ENCODE measurements at regions not wholly inside any gene's neighbourhood (a gene's known extent, or its start where the extent isn't known, plus 50 kb on each side); places are given as distances from the start of the nearest gene placed in this dataset.

GRCh38 chr3:87069971-87070370 is 79.0 kb upstream of the VGLL3 start:
- no peak overlapping the region for H3K4me3 ChIP-seq (ENCODE audit: low read length)
- no peak for TF ChIP-seq CTCF (conservative IDR thresholded peaks at IDR 0.05; ENCODE audit: low read depth, low read length)

GRCh38 chr3:87069021-87069420 is 78.1 kb upstream of the VGLL3 start:
- H3K4me3 ChIP-seq (ENCODE audit: low read length) = no peak overlapping the region
- no peak for DNase-seq (ENCODE audit: low read depth)
- TF ChIP-seq CTCF (conservative IDR thresholded peaks at IDR 0.05; ENCODE audit: low read depth, low read length) = no peak

More at GRCh38 chr3:87069971-87070370, 79.0 kb upstream of the VGLL3 start:
- peak; percentile 36 for DNase-seq (ENCODE audit: low read depth)

- DNase-seq (ENCODE audit: low read depth) = no peak
- TF ChIP-seq CTCF (conservative IDR thresholded peaks at IDR 0.05; ENCODE audit: low read depth, low read length) = no peak
Observed at GRCh38 chr3:87062685-87063084, 71.7 kb upstream of the VGLL3 start.

GRCh38 chr3:87057474-87057873 is 66.5 kb upstream of the VGLL3 start:
- no peak for DNase-seq (ENCODE audit: low read depth)
- no peak overlapping the region for H3K4me3 ChIP-seq (ENCODE audit: low read length)
- TF ChIP-seq CTCF (conservative IDR thresholded peaks at IDR 0.05; ENCODE audit: low read depth, low read length) = no peak

More at GRCh38 chr3:87062685-87063084, 71.7 kb upstream of the VGLL3 start:
- no peak overlapping the region for H3K4me3 ChIP-seq (ENCODE audit: low read length)

- DNase-seq (ENCODE audit: low read depth) = no peak
- no peak for TF ChIP-seq CTCF (conservative IDR thresholded peaks at IDR 0.05; ENCODE audit: low read depth, low read length)
Observed at GRCh38 chr3:87053553-87053952, 62.6 kb upstream of the VGLL3 start.

GRCh38 chr3:87052499-87053260 is 61.7 kb upstream of the VGLL3 start:
- no peak for DNase-seq (ENCODE audit: low read depth)
- H3K4me3 ChIP-seq (ENCODE audit: low read length) = no peak overlapping the region
- TF ChIP-seq CTCF (conservative IDR thresholded peaks at IDR 0.05; ENCODE audit: low read depth, low read length) = no peak

More at GRCh38 chr3:87053553-87053952, 62.6 kb upstream of the VGLL3 start:
- no peak overlapping the region for H3K4me3 ChIP-seq (ENCODE audit: low read length)

GRCh38 chr3:87047852-87048251 is 56.9 kb upstream of the VGLL3 start:
- no peak for DNase-seq (ENCODE audit: low read depth)
- H3K4me3 ChIP-seq (ENCODE audit: low read length) = no peak overlapping the region
- TF ChIP-seq CTCF (conservative IDR thresholded peaks at IDR 0.05; ENCODE audit: low read depth, low read length) = no peak

Measured in retinal pigment epithelial cell (primary cell).